ENCODE measurements at regions not wholly inside any gene's neighbourhood (a gene's known extent, or its start where the extent isn't known, plus 50 kb on each side); places are given as distances from the start of the nearest gene placed in this dataset.
"Not testable (repeated sequence)": the region's sequence is repeated elsewhere in the genome, so short reads cannot be mapped to it uniquely, and the experiment has no call there.

- intact Hi-C loops (cut with micrococcal nuclease): no loop called here
These were observed 178.5 kb downstream of the ZC3H11B start for GRCh38 chr1:219434285-219434922.

- intact Hi-C loops (cut with micrococcal nuclease): no loop called here
These were observed 179.3 kb downstream of the ZC3H11B start for GRCh38 chr1:219433496-219434131.

- intact Hi-C loops (cut with micrococcal nuclease): no loop called here
These were observed 179.9 kb downstream of the ZC3H11B start for GRCh38 chr1:219433001-219433400.

- intact Hi-C loops (cut with micrococcal nuclease): no loop called here
These were observed 180.7 kb downstream of the ZC3H11B start for GRCh38 chr1:219432191-219432606.

- intact Hi-C loops (cut with micrococcal nuclease): no loop called here
These were observed 182.5 kb downstream of the ZC3H11B start for GRCh38 chr1:219430419-219430818.

GRCh38 chr1:219428651-219429050 is 184.3 kb downstream of the ZC3H11B start:
- intact Hi-C loops (cut with micrococcal nuclease): no loop called here

- intact Hi-C loops (cut with micrococcal nuclease): no loop called here
These were observed 184.9 kb downstream of the ZC3H11B start for GRCh38 chr1:219427989-219428388.

- intact Hi-C loops (cut with micrococcal nuclease): no loop called here
These were observed 185.5 kb downstream of the ZC3H11B start for GRCh38 chr1:219427403-219427802.

GRCh38 chr1:219422811-219423598 is 189.9 kb downstream of the ZC3H11B start:
- intact Hi-C loops (cut with micrococcal nuclease): no loop called here

GRCh38 chr1:219420913-219421312 is 192.0 kb downstream of the ZC3H11B start:
- intact Hi-C loops (cut with micrococcal nuclease): no loop called here

GRCh38 chr1:219419860-219420259 is 193.0 kb downstream of the ZC3H11B start:
- intact Hi-C loops (cut with micrococcal nuclease): no loop called here

- intact Hi-C loops (cut with micrococcal nuclease): no loop called here
These were observed 193.8 kb downstream of the ZC3H11B start for GRCh38 chr1:219419065-219419464.

GRCh38 chr1:219417610-219418009 is 195.3 kb downstream of the ZC3H11B start:
- intact Hi-C loops (cut with micrococcal nuclease): loop anchor here (2.0 kb wide), 1 partner anchor 1087 kb away; no protein-coding TSS in a partner anchor

GRCh38 chr1:219416598-219417238 is 196.2 kb downstream of the ZC3H11B start:
- intact Hi-C loops (cut with micrococcal nuclease): loop anchor here (1.0 to 2.0 kb wide), 2 partner anchors 212 to 1086 kb away; no protein-coding TSS in a partner anchor

GRCh38 chr1:219415915-219416314 is 197.0 kb downstream of the ZC3H11B start:
- intact Hi-C loops (cut with micrococcal nuclease): loop anchor here (1.0 to 2.0 kb wide), 2 partner anchors 212 to 1085 kb away; no protein-coding TSS in a partner anchor

- intact Hi-C loops (cut with micrococcal nuclease): no loop called here
These were observed 197.5 kb downstream of the ZC3H11B start for GRCh38 chr1:219415433-219415832.

- intact Hi-C loops (cut with micrococcal nuclease): no loop called here
These were observed 198.7 kb downstream of the ZC3H11B start for GRCh38 chr1:219414250-219414649.

GRCh38 chr1:219413536-219413935 is 199.4 kb downstream of the ZC3H11B start:
- intact Hi-C loops (cut with micrococcal nuclease): no loop called here

GRCh38 chr1:219412772-219413171 is 200.1 kb downstream of the ZC3H11B start:
- intact Hi-C loops (cut with micrococcal nuclease): no loop called here

- intact Hi-C loops (cut with micrococcal nuclease): not testable (repeated sequence)
These were observed 202.2 kb downstream of the ZC3H11B start for GRCh38 chr1:219410721-219411120.

- intact Hi-C loops (cut with micrococcal nuclease): no loop called here
These were observed 207.2 kb downstream of the ZC3H11B start for GRCh38 chr1:219405531-219406331.
